AG10803 (cell line): ENCODE measurements at regions not wholly inside any gene's neighbourhood (a gene's known extent, or its start where the extent isn't known, plus 50 kb on each side); places are given as distances from the start of the nearest gene placed in this dataset.

Experiments used
- DNase-seq: peaks from one replicate; pipeline ENCODE4 v3.0.0; 2010; ENCODE audit warnings: low read depth
- H3K4me3 ChIP-seq: 2 replicates; pipeline ENCODE4 v1.5.1; 2011; ENCODE audit warnings: mild to moderate bottlenecking, low read length, control low read depth
- CTCF ChIP-seq: conservative IDR thresholded peaks from 2 replicates; pipeline ENCODE4 v1.5.1; 2011; ENCODE audit warnings: mild to moderate bottlenecking, low read length, control low read depth, inconsistent platforms

- no peak overlapping the region for H3K4me3 ChIP-seq
- no peak for TF ChIP-seq CTCF
- DNase-seq = peak; percentile 94
Measured at GRCh38 chr5:173764332-173765028, 123.7 kb upstream of the CPEB4 start.

GRCh38 chr5:173765029-173765644 is 123.0 kb upstream of the CPEB4 start:
- no peak for DNase-seq
- H3K4me3 ChIP-seq = no peak overlapping the region
- no peak for TF ChIP-seq CTCF

GRCh38 chr5:173765661-173766060 is 122.5 kb upstream of the CPEB4 start:
- no peak for DNase-seq
- H3K4me3 ChIP-seq = no peak overlapping the region
- no peak for TF ChIP-seq CTCF

GRCh38 chr5:173767574-173768266 is 120.4 kb upstream of the CPEB4 start:
- no peak overlapping the region for H3K4me3 ChIP-seq
- no peak for TF ChIP-seq CTCF
- DNase-seq = no peak

- DNase-seq = no peak
- H3K4me3 ChIP-seq = no peak overlapping the region
- TF ChIP-seq CTCF = no peak
Measured at GRCh38 chr5:173768267-173768806, 119.8 kb upstream of the CPEB4 start.

- H3K4me3 ChIP-seq = no peak overlapping the region
- no peak for DNase-seq
- TF ChIP-seq CTCF = no peak
Measured at GRCh38 chr5:173768891-173769290, 119.3 kb upstream of the CPEB4 start.

GRCh38 chr5:173770637-173771036 is 117.5 kb upstream of the CPEB4 start:
- DNase-seq = no peak
- TF ChIP-seq CTCF = no peak
- H3K4me3 ChIP-seq = no peak overlapping the region
